CD14-positive monocyte (primary cell): ENCODE measurements at regions not wholly inside any gene's neighbourhood (a gene's known extent, or its start where the extent isn't known, plus 50 kb on each side); places are given as distances from the start of the nearest gene placed in this dataset.

Source experiments
- DNase-seq, 3 donors: peaks; one replicate each; pipeline ENCODE4 v3.0.0-alpha.2; 2011 to 2022
- H2AFZ ChIP-seq: 2 replicates; pipeline ENCODE4 v1.6.0; 2012; ENCODE audit warnings: mild to moderate bottlenecking, low read depth, low read length, inconsistent platforms; ENCODE audit not compliant: insufficient read depth, poor library complexity, severe bottlenecking
- H3K27ac ChIP-seq, 2 donors: 1 replicate in 1 of 2; 2 replicates in 1 of 2; pipeline ENCODE4 v1.5.1; 2012 to 2013; ENCODE audit warnings: low read length in 2 of 2, control low read depth in 1 of 2, inconsistent platforms in 1 of 2, low read depth in 1 of 2, mild to moderate bottlenecking in 1 of 2
- H3K27me3 ChIP-seq, 2 donors: one replicate each; pipeline versions ENCODE4 v1.6.0 to v1.6.1; 2011 to 2013; ENCODE audit warnings: low read length in 2 of 2; ENCODE audit not compliant: control insufficient read depth in 2 of 2, insufficient read depth in 2 of 2
- H3K36me3 ChIP-seq, 2 donors: replicated peaks in 1 of 2; 1 replicate in 1 of 2; 2 replicates in 1 of 2; pipeline versions ENCODE4 v1.5.1 to v1.6.1; 2012 to 2013; ENCODE audit warnings: low read length in 2 of 2, control low read depth in 1 of 2, inconsistent platforms in 1 of 2, mild to moderate bottlenecking in 1 of 2; ENCODE audit not compliant: insufficient read depth in 2 of 2, control insufficient read depth in 1 of 2
- H3K4me1 ChIP-seq, 2 donors: 1 replicate in 1 of 2; 2 replicates in 1 of 2; pipeline versions ENCODE4 v1.5.1 to v1.6.1; 2012 to 2013; ENCODE audit warnings: low read length in 2 of 2, control low read depth in 1 of 2, inconsistent platforms in 1 of 2, mild to moderate bottlenecking in 1 of 2, moderate library complexity in 1 of 2; ENCODE audit not compliant: insufficient read depth in 2 of 2, control insufficient read depth in 1 of 2
- H3K4me2 ChIP-seq: replicated peaks from 2 replicates; pipeline ENCODE3; 2012; ENCODE audit warnings: low read length, moderate library complexity, mild to moderate bottlenecking; ENCODE audit not compliant: poor library complexity, severe bottlenecking; ENCODE audit errors: extremely low read depth
- H3K4me3 ChIP-seq, 3 experiments: fragments of 200-600 bp in 1 of 3; sonication (generic) in 1 of 3; replicated peaks in 1 of 3; 1 replicate in 2 of 3; 2 replicates in 1 of 3; pipeline ENCODE4 v1.5.1; 2011 to 2013; ENCODE audit warnings: low read length in 3 of 3, mild to moderate bottlenecking in 3 of 3, control low read depth in 2 of 3, low read depth in 2 of 3, inconsistent platforms in 1 of 3, moderate library complexity in 1 of 3
- H3K79me2 ChIP-seq: 2 replicates; pipeline ENCODE4 v1.6.0; 2012; ENCODE audit warnings: mild to moderate bottlenecking, control low read depth, inconsistent platforms, low read length, moderate library complexity; ENCODE audit not compliant: insufficient read depth
- H3K9ac ChIP-seq: 2 replicates; pipeline ENCODE4 v1.6.0; 2017; ENCODE audit warnings: low read length, mild to moderate bottlenecking; ENCODE audit not compliant: insufficient read depth, poor library complexity, severe bottlenecking
- H3K9me3 ChIP-seq, 2 donors: replicated peaks in 1 of 2; 1 replicate in 1 of 2; 2 replicates in 1 of 2; pipeline versions ENCODE4 v1.5.1 to v1.6.1; 2012 to 2013; ENCODE audit warnings: low read length in 2 of 2, control low read depth in 1 of 2; ENCODE audit not compliant: control insufficient read depth in 1 of 2, insufficient read depth in 1 of 2
- H4K20me1 ChIP-seq: 2 replicates; pipeline ENCODE4 v1.6.0; 2012; ENCODE audit warnings: mild to moderate bottlenecking, low read length, control low read depth, moderate library complexity; ENCODE audit not compliant: insufficient read depth
- H3K27ac Mint-ChIP-seq, 7 donors: one replicate each; pipeline ENCODE4 v1.8.0; 2020; ENCODE audit warnings: mild to moderate bottlenecking in 7 of 7, mixed read lengths in 7 of 7, moderate library complexity in 6 of 7, inconsistent platforms in 2 of 7
- H3K27me3 Mint-ChIP-seq, 3 donors: one replicate each; pipeline ENCODE4 v1.8.0; 2021 to 2022; ENCODE audit warnings: low read depth in 3 of 3, mild to moderate bottlenecking in 3 of 3, mixed read lengths in 3 of 3, moderate library complexity in 3 of 3, inconsistent platforms in 1 of 3
- H3K36me3 Mint-ChIP-seq, 2 donors: one replicate each; pipeline ENCODE4 v1.8.0; 2020; ENCODE audit warnings: mixed read lengths in 2 of 2, inconsistent platforms in 1 of 2, mild to moderate bottlenecking in 1 of 2
- H3K4me1 Mint-ChIP-seq: one replicate; pipeline ENCODE4 v1.8.0; 2020; ENCODE audit warnings: mild to moderate bottlenecking, mixed read lengths
- H3K4me3 Mint-ChIP-seq, 2 donors: one replicate each; pipeline ENCODE4 v1.8.0; 2020; ENCODE audit warnings: mild to moderate bottlenecking in 2 of 2, mixed read lengths in 2 of 2, moderate library complexity in 1 of 2
- H3K9me3 Mint-ChIP-seq, 7 donors: one replicate each; pipeline ENCODE4 v1.8.0; 2020 to 2022; ENCODE audit warnings: mixed read lengths in 7 of 7, mild to moderate bottlenecking in 6 of 7, moderate library complexity in 6 of 7, inconsistent platforms in 2 of 7
- CTCF ChIP-seq: fragments of 200-600 bp; IDR thresholded peaks from one replicate; pipeline ENCODE4 v1.8.0; 2022; ENCODE audit warnings: antibody characterized with exemption, mild to moderate bottlenecking
- WGBS: methylation state at CpG from one replicate; pipeline ENCODE4 v1.1.5; 2013; ENCODE audit warnings: missing lambda C conversion rate; ENCODE audit not compliant: insufficient coverage; 5-methylcytosine and 5-hydroxymethylcytosine counted together
- intact Hi-C, 2 donors: fragments of 100-400 bp; cut with micrococcal nuclease; formaldehyde crosslinking; loops; one replicate each; pipeline versions ENCODE4 v1.15.0 to v1.15.1; 2023

- Histone ChIP-seq H3K4me3 (no peak overlapping the region), H3K79me2 (no peaks in the 10 kb centered on the region), H2AFZ (no peak overlapping the region), H4K20me1 (no peaks in the 10 kb centered on the region), H3K9ac (no peak overlapping the region), H3K27me3 (no peaks in the 10 kb centered on the region), H3K4me2 (no peak overlapping the region), H3K9me3 (no peaks in the 10 kb centered on the region), H3K27ac (no peak overlapping the region), H3K4me1 (no peaks in the 10 kb centered on the region), H3K36me3 (no peaks in the 10 kb centered on the region)
- no peak for TF ChIP-seq CTCF
- Mint-ChIP-seq H3K27me3 (no peaks in the 10 kb centered on the region), H3K36me3 (no peaks in the 10 kb centered on the region), H3K4me3 (no peak overlapping the region), H3K4me1 (no peaks in the 10 kb centered on the region), H3K9me3 (peaks cover 0 to 3% (median 2%) of the 10 kb centered on the region in 7 donors), H3K27ac (no peak overlapping the region)
- no peak for DNase-seq
- intact Hi-C loops, result no loop called here
- WGBS, result no CpG with 5 or more reads among the region's 1 CpG
Measured at GRCh38 chr3:146889626-146890025, 284.5 kb upstream of the PLSCR5 start.

GRCh38 chr3:146888176-146888575, 283.0 kb upstream of the PLSCR5 start:
- Mint-ChIP-seq H3K4me1 (no peaks in the 10 kb centered on the region), H3K36me3 (no peaks in the 10 kb centered on the region), H3K27me3 (no peaks in the 10 kb centered on the region), H3K9me3 (peaks cover 0 to 4% (median 2%) of the 10 kb centered on the region in 7 donors), H3K4me3 (no peak overlapping the region), H3K27ac (no peak overlapping the region)
- Histone ChIP-seq H3K4me3 (no peak overlapping the region), H3K9ac (no peak overlapping the region), H3K27ac (no peak overlapping the region), H3K4me1 (no peaks in the 10 kb centered on the region), H3K79me2 (no peaks in the 10 kb centered on the region), H2AFZ (no peak overlapping the region), H3K36me3 (no peaks in the 10 kb centered on the region), H4K20me1 (no peaks in the 10 kb centered on the region), H3K4me2 (no peak overlapping the region), H3K9me3 (no peaks in the 10 kb centered on the region), H3K27me3 (no peaks in the 10 kb centered on the region)
- no peak for TF ChIP-seq CTCF
- intact Hi-C loops, result no loop called here
- WGBS, result no CpG with 5 or more reads among the region's 4 CpGs
- no peak for DNase-seq
